ENCODE measurements at regions not wholly inside any gene's neighbourhood (a gene's known extent, or its start where the extent isn't known, plus 50 kb on each side); places are given as distances from the start of the nearest gene placed in this dataset.

DNA sequence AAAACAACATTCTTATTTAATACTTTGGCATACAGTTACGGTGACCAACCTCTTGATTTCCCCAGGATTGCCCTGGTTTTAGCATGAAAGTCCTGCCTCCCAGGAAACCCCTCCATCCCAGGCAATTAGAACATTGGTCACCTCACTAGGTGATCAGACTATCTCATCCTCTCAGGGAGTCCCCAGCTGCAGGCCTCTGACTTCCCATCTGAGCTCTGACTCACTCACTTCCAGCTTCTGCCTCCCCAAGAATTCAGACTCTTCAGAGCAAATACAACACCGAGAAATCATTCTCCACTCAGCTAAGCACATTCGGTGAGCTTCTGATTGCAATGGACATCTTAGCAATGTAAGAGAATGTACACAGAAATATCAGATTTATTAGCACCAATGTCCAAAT lies 92.4 kb upstream of the HES1 start:
- H3K27ac ChIP-seq: no peak overlapping the region
- TF ChIP-seq, protein P1, sequence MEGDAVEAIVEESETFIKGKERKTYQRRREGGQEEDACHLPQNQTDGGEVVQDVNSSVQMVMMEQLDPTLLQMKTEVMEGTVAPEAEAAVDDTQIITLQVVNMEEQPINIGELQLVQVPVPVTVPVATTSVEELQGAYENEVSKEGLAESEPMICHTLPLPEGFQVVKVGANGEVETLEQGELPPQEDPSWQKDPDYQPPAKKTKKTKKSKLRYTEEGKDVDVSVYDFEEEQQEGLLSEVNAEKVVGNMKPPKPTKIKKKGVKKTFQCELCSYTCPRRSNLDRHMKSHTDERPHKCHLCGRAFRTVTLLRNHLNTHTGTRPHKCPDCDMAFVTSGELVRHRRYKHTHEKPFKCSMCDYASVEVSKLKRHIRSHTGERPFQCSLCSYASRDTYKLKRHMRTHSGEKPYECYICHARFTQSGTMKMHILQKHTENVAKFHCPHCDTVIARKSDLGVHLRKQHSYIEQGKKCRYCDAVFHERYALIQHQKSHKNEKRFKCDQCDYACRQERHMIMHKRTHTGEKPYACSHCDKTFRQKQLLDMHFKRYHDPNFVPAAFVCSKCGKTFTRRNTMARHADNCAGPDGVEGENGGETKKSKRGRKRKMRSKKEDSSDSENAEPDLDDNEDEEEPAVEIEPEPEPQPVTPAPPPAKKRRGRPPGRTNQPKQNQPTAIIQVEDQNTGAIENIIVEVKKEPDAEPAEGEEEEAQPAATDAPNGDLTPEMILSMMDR (conservative IDR thresholded peaks at IDR 0.05): no peak

DNA sequence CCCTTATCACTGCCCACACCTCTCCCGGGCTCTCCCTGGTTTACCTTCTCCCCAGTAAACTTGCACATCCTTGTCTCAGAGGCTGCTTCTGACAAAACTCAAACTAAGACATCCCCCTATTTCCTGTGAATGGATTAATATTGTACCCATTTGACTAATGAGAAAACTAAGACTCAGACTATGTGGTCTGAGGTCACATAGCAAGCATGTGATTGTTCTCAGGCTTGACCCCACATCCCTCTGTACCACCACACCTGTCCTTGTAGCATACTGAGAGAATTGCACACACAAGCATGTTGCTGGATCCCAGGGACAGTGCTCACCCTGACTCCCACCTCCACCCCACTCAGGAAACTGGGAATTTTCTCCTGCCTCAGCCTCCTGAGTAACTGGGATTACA lies 90.7 kb upstream of the HES1 start:
- no peak overlapping the region for H3K27ac ChIP-seq
- TF ChIP-seq, protein P1 (conservative IDR thresholded peaks at IDR 0.05): no peak

DNA sequence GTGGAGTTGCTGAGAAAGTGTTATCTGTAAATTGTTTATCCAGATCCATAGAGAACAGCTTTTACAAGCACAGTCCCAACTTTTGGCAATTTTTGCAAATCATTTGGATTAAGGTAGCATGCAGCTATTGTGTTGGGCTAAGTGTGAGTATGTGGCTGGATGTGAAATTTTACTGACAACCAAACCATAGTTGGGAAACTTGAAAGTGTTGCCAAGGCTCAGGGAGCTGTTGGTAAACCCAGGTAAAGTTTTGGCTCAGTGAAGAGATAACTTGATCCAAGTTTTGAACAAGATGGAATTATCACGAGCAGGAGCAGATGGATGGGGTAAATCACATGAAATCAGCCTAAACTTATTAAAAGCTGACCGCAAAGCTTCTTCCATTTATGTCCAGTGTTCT lies 90.0 kb upstream of the HES1 start:
- TF ChIP-seq, protein P1 (conservative IDR thresholded peaks at IDR 0.05): no peak
- H3K27ac ChIP-seq: no peak overlapping the region

DNA sequence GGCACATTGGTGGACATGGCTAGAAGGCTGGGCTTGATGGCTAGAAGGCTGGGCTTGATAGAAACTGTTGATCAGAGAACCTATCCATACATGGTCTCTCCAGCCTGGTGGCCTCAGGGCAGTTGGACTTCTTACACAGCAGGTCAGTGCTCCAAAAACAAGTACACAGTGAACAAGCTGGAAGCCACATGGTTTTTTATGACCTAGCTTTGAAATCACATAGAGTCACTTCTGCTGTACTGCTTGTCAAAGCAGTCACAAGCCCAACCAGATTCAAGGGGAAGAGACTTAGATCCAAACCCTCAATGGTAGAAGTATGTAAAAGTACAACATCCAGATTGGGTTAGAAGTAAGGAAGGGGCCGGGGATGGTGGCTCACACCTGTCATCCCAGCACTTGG lies 89.4 kb upstream of the HES1 start:
- H3K27ac ChIP-seq: no peak overlapping the region
- TF ChIP-seq, protein P1 (conservative IDR thresholded peaks at IDR 0.05): no peak

DNA sequence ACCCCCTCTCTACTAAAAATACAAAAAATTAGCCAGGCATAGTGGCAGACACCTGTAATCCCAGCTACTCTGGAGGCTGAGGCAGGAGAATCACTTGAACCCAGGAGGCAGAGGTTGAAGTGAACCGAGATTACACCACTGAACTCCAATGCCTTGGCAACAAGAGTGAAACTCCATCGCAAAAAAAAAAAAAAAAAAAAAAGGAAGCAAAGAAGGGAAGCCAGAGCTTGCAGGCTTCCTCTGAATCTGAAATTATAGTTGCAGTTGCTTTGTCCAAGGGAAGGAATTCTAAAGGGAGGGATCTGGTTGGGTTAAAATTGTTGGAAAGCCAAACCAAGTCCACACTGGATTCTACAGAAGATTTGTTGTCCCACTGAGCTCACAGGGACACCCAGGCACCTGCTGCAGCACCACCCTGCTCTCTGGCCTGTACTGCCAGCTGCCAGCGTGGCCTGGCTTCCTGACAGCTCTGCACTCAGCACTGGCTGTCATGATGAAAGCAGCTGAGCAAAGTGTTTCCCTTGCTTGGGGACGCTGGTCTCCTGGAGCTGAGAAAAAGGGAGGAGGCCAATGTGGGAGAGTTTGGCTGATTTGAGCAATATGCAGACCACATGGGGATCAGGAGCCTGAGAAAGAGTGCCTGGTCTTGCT lies 88.8 kb upstream of the HES1 start:
- TF ChIP-seq, protein P1 (conservative IDR thresholded peaks at IDR 0.05): no peak
- H3K27ac ChIP-seq: no peak overlapping the region

DNA sequence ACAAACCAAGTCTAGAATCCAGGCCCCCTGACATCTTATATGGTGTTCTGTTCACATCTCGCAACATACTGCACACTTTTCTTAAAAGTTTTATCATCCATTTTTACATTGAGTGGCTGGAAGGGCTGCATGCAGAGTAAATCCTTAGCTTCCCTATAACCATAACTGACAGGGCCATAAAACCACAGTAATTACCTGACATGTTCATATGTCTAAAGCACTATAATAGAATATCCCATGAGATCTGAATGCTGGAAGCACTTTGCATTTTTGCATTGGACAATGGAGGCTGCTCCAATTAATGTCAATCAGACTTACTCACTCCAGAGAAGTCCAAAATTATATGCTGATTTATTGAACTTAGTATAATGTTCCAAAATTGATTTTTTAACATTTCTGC lies 86.6 kb upstream of the HES1 start:
- H3K27ac ChIP-seq: no peak overlapping the region
- TF ChIP-seq, protein P1 (conservative IDR thresholded peaks at IDR 0.05): no peak

DNA sequence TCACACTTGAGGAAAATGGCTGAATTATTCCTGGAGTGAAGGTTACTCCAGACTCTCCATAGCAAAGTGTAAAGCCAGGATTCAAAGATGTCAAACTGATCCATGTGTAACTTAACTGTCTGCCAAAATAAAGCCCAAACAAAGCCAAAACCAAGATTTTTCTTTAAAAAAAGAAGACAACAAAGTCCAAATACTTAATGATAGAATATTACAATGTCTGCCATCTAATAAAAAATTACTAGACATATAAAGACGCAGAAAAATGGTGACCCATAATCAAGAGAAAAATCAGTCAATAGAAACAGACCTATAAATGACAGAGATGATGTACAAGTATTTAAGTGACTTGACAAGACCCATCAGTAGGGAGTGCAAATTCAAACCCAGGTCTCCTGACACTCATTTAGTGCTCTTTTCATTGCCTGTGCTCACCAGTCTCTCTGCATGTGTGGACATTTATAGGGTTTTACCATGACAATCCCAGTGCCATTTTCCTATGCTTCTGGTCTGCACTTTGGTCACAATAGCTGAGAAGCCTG lies 85.1 kb upstream of the HES1 start:
- H3K27ac ChIP-seq: no peak overlapping the region
- TF ChIP-seq, protein P1 (conservative IDR thresholded peaks at IDR 0.05): no peak

Measured in VCaP (cell line).